CD4-positive, CD25-positive, alpha-beta regulatory T cell (primary cell): ENCODE measurements at regions not wholly inside any gene's neighbourhood (a gene's known extent, or its start where the extent isn't known, plus 50 kb on each side); places are given as distances from the start of the nearest gene placed in this dataset.

ENCODE experiments used
- ATAC-seq, 2 donors: fragments of 150-1000 bp; cut with Tn5 transposase; one replicate each; pipeline ENCODE4 v1.10.0; 2021; ENCODE audit warnings: low read depth in 2 of 2, moderate number of reproducible peaks in 2 of 2, moderate library complexity in 1 of 2
- DNase-seq, 3 donors: peaks; one replicate each; pipeline versions ENCODE4 v3.0.0 to v3.0.0-alpha.2; 2012 to 2022; ENCODE audit warnings: mixed read lengths in 1 of 3
- H3K27ac ChIP-seq: one replicate; pipeline ENCODE4 v1.7.0; 2013; ENCODE audit warnings: mild to moderate bottlenecking, low read length; ENCODE audit not compliant: insufficient read depth, poor library complexity, severe bottlenecking
- H3K27me3 ChIP-seq: one replicate; pipeline ENCODE4 v1.7.0; 2013; ENCODE audit warnings: low read length; ENCODE audit not compliant: control insufficient read depth, insufficient read depth
- H3K36me3 ChIP-seq: one replicate; pipeline ENCODE4 v1.7.0; 2013; ENCODE audit warnings: mild to moderate bottlenecking, low read length, moderate library complexity; ENCODE audit not compliant: control insufficient read depth, insufficient read depth
- H3K4me1 ChIP-seq: 2 replicates; pipeline ENCODE4 v1.7.0; 2013; ENCODE audit warnings: mild to moderate bottlenecking, low read length; ENCODE audit not compliant: insufficient read depth, control insufficient read depth, poor library complexity, severe bottlenecking
- H3K4me3 ChIP-seq: one replicate; pipeline ENCODE4 v1.7.0; 2013; ENCODE audit warnings: low read depth, mild to moderate bottlenecking, low read length, moderate library complexity
- H3K9me3 ChIP-seq, 2 experiments: 1 replicate in 1 of 2; 2 replicates in 1 of 2; pipeline ENCODE4 v1.7.0; 2013; ENCODE audit warnings: low read length in 2 of 2, mild to moderate bottlenecking in 1 of 2, moderate library complexity in 1 of 2; ENCODE audit not compliant: control insufficient read depth in 2 of 2
- H3K27ac Mint-ChIP-seq, 3 donors: one replicate each; pipeline ENCODE4 v1.8.0; 2020 to 2022; ENCODE audit warnings: mild to moderate bottlenecking in 3 of 3, mixed read lengths in 3 of 3, moderate library complexity in 2 of 3
- H3K27me3 Mint-ChIP-seq: one replicate; pipeline ENCODE4 v1.8.0; 2022; ENCODE audit warnings: mild to moderate bottlenecking, mixed read lengths
- H3K36me3 Mint-ChIP-seq: one replicate; pipeline ENCODE4 v1.8.0; 2020; ENCODE audit warnings: mixed read lengths
- H3K4me1 Mint-ChIP-seq, 4 donors: one replicate each; pipeline ENCODE4 v1.8.0; 2020 to 2022; ENCODE audit warnings: mixed read lengths in 4 of 4, mild to moderate bottlenecking in 1 of 4
- H3K4me3 Mint-ChIP-seq, 4 donors: one replicate each; pipeline ENCODE4 v1.8.0; 2020 to 2022; ENCODE audit warnings: mild to moderate bottlenecking in 4 of 4, mixed read lengths in 4 of 4, moderate library complexity in 3 of 4
- H3K9me3 Mint-ChIP-seq, 7 donors: one replicate each; pipeline ENCODE4 v1.8.0; 2020 to 2022; ENCODE audit warnings: mixed read lengths in 7 of 7, mild to moderate bottlenecking in 3 of 7, moderate library complexity in 2 of 7

DNA sequence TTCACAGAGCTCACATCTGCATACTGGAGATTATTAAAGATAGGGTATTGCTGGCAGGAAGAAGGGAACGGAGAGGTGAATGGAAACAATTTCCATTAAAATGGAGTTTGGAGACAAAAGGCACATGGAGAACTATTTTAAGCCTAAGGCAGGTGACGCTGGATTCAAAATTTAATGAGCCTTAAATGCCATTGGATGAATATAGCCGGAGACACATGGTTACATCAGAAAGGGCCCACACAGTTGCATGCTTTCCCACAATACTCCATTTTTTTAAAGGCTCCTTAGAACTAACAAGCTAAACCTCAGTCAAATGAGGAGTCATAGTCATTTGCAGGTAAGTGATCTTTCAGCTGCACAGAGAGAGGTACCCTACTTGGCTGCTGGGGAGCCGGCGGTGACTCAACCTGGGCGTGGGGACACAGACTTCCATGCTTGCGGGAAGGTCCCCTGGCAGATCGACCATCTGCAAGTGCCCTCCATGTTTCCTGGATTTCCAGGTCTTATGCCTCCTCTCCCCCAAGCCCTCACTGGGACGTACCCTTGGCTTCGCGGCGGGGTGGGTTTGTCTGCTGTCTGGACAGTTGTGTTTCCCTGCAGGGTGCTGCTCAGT lies 259.2 kb downstream of the CBLN1 start:
- peaks cover 0 to 4% (median 2%) of the 10 kb centered on the region in 7 donors for H3K9me3 Mint-ChIP-seq
- H3K4me3 Mint-ChIP-seq: no peak overlapping the region
- H3K27ac Mint-ChIP-seq: no peak overlapping the region
- DNase-seq: no peak
- H3K27me3 ChIP-seq: no peaks in the 10 kb centered on the region
- H3K9me3 ChIP-seq: no peaks in the 10 kb centered on the region
- H3K36me3 ChIP-seq: no peaks in the 10 kb centered on the region
- H3K4me1 Mint-ChIP-seq: no peaks in the 10 kb centered on the region
- H3K27ac ChIP-seq: no peak overlapping the region
- no peak for ATAC-seq
- no peaks in the 10 kb centered on the region for H3K36me3 Mint-ChIP-seq
- no peak overlapping the region for H3K4me3 ChIP-seq
- H3K27me3 Mint-ChIP-seq: no peaks in the 10 kb centered on the region
- H3K4me1 ChIP-seq: no peaks in the 10 kb centered on the region

DNA sequence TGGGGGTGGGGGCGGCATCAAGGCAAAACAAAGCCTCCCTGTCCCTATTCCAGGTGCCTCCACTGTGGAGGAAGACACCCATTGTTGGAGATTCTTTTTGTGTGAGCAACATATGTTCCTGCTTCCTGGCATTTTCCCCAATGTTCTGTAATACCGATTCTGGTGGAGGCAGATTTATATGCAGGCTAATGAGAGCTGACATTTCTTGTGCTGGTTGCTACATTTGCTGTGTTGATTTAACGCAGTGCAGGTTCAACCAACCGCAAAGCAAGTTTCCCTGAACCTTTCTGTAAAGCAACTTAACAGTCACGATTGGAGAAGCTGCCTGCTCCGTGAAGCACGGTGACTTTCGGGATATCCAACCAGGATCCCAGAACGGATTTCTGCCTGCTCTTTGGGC lies 260.5 kb downstream of the CBLN1 start:
- Mint-ChIP-seq H3K4me3 (no peak overlapping the region), H3K27ac (no peak overlapping the region)

DNA sequence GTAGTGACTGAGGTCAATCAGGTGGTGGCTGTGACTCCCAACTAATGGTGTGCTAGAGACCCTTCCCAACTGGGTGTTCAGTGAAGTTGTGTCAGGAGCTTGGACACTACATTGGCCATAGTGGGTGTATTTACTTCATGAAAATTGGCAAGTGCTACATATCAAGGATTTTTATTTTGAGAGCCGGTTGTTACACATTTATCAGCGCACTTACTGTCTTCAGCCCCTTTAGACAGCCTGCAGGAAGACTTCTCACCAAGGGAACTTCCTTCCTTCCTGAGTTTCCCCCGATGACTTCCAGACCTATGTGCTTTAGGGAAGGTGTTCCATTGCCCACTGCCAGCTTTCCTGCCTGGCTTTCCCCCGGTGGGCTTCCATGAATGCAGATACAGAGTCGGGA lies 261.2 kb downstream of the CBLN1 start:
- Mint-ChIP-seq H3K27me3 (no peaks in the 10 kb centered on the region), H3K4me3 (no peak overlapping the region), H3K9me3 (peaks cover 0 to 4% (median under 1%) of the 10 kb centered on the region in 7 donors), H3K36me3 (no peaks in the 10 kb centered on the region), H3K27ac (no peak overlapping the region), H3K4me1 (no peaks in the 10 kb centered on the region)
- Histone ChIP-seq H3K9me3 (no peaks in the 10 kb centered on the region), H3K27me3 (no peaks in the 10 kb centered on the region), H3K4me3 (no peak overlapping the region), H3K4me1 (no peaks in the 10 kb centered on the region), H3K36me3 (no peaks in the 10 kb centered on the region), H3K27ac (no peak overlapping the region)
- ATAC-seq (no peak), DNase-seq (no peak)

More for the DNA sequence above, 260.5 kb downstream of the CBLN1 start:
- no peaks in the 10 kb centered on the region for H3K4me1 Mint-ChIP-seq
- Histone ChIP-seq H3K4me1 (no peaks in the 10 kb centered on the region), H3K36me3 (no peaks in the 10 kb centered on the region), H3K4me3 (no peak overlapping the region), H3K27me3 (no peaks in the 10 kb centered on the region), H3K27ac (no peak overlapping the region), H3K9me3 (no peaks in the 10 kb centered on the region)
- no peak for DNase-seq
- peaks cover 0 to 4% (median 2%) of the 10 kb centered on the region in 7 donors for H3K9me3 Mint-ChIP-seq
- ATAC-seq: no peak
- no peaks in the 10 kb centered on the region for H3K36me3 Mint-ChIP-seq
- no peaks in the 10 kb centered on the region for H3K27me3 Mint-ChIP-seq

DNA sequence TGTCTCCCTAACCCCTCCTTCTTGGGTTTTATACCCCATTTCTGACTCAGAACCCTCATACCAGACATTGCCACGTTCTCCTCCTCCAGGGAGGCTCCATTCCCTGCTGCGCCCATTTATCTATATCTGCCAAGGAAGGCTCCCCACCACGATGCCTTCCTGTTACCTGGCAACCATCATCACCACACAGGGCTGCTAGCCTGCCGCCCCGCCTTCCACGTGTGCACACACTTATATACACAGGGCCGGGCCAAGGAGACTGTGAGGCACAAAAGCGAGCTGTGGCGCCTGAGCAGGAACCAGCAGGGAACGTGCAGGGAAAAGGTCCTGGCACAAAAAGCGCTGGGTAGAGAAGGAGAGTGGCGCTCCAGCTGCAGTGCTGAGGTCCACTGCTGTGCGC lies 261.8 kb downstream of the CBLN1 start:
- Mint-ChIP-seq H3K9me3 (peaks cover 0 to 4% (median 0%) of the 10 kb centered on the region in 7 donors), H3K27ac (no peak overlapping the region), H3K4me3 (no peak overlapping the region), H3K4me1 (no peaks in the 10 kb centered on the region), H3K36me3 (no peaks in the 10 kb centered on the region), H3K27me3 (no peaks in the 10 kb centered on the region)
- H3K36me3 ChIP-seq: no peaks in the 10 kb centered on the region
- ATAC-seq: no peak
- no peak overlapping the region for H3K27ac ChIP-seq
- H3K4me3 ChIP-seq: no peak overlapping the region
- no peaks in the 10 kb centered on the region for H3K9me3 ChIP-seq
- DNase-seq: no peak
- H3K4me1 ChIP-seq: no peaks in the 10 kb centered on the region
- no peaks in the 10 kb centered on the region for H3K27me3 ChIP-seq

DNA sequence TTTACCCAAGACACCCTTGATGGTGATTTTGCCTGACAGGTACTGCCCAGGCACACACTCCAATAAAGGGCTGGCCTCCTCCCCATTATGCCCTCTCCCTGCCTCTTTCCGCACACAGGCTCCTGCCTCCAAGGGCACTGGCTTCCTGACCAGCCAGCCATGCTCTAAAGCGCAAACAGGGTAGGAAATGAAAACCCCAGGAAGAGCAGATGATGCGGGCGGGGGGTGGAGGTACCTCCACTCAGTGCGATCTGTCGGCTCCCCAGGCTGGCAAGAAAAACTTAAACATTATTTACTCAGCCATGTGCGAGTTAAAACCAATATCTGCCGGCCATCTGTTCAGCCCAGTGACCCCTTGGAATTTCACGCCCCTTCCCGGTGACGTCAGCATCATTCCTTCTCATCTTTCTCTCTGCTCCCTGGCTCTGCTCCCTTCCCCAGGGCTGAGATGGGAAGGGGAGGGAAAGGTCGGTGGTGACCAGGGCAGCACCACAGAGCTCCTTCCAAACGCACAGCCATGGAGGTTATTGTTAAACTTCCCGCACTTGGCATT lies 262.5 kb downstream of the CBLN1 start:
- Mint-ChIP-seq H3K36me3 (no peaks in the 10 kb centered on the region), H3K4me3 (no peak overlapping the region), H3K27ac (no peak overlapping the region), H3K27me3 (no peaks in the 10 kb centered on the region), H3K9me3 (peaks cover 0 to 8% (median 0%) of the 10 kb centered on the region in 7 donors), H3K4me1 (no peaks in the 10 kb centered on the region)
- no peaks in the 10 kb centered on the region for H3K36me3 ChIP-seq
- ATAC-seq (no peak), DNase-seq (no peak)
- no peaks in the 10 kb centered on the region for H3K4me1 ChIP-seq
- H3K9me3 ChIP-seq: no peaks in the 10 kb centered on the region
- no peaks in the 10 kb centered on the region for H3K27me3 ChIP-seq
- H3K4me3 ChIP-seq: no peak overlapping the region
- no peak overlapping the region for H3K27ac ChIP-seq

DNA sequence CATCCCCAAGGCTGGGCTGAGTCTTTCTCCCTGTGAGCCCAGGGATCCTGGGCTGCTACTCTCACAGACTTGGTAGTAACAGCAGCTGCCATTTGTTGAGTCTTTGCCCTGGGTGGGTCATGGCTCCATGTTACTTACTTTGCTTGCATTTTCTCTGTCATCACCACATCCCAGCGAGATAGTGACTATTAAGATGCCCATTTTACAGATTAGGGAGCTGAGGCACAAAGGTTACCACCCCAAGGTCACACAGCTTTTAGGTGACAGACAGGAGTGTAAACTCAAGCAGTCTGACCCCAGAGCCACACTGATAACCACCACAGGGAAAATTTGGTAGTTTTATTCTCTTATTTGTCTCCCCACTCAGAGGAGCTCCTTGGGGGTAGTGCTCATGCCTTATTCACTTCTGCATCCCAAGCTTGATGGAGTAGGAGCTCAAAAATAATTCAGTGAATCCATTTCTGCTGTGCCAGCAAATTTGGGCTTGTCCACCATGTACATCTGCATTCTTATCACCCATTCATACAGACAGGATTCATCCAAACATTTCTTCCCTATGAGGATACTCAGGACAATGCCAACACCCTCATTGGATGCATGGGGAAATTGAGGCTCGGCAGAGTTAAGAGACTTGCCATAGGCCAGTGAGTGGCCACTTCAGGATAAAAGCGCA lies 263.2 kb downstream of the CBLN1 start:
- no peaks in the 10 kb centered on the region for H3K4me1 ChIP-seq
- H3K4me3 Mint-ChIP-seq: no peak overlapping the region
- no peaks in the 10 kb centered on the region for H3K27me3 Mint-ChIP-seq
- DNase-seq: no peak
- H3K9me3 Mint-ChIP-seq: peaks cover 0 to 8% (median 0%) of the 10 kb centered on the region in 7 donors
- H3K4me1 Mint-ChIP-seq: no peaks in the 10 kb centered on the region
- H3K27me3 ChIP-seq: no peaks in the 10 kb centered on the region
- ATAC-seq: no peak
- H3K27ac Mint-ChIP-seq: no peak overlapping the region
- H3K27ac ChIP-seq: no peak overlapping the region
- H3K36me3 Mint-ChIP-seq: no peaks in the 10 kb centered on the region
- no peak overlapping the region for H3K4me3 ChIP-seq
- no peaks in the 10 kb centered on the region for H3K9me3 ChIP-seq
- no peaks in the 10 kb centered on the region for H3K36me3 ChIP-seq

DNA sequence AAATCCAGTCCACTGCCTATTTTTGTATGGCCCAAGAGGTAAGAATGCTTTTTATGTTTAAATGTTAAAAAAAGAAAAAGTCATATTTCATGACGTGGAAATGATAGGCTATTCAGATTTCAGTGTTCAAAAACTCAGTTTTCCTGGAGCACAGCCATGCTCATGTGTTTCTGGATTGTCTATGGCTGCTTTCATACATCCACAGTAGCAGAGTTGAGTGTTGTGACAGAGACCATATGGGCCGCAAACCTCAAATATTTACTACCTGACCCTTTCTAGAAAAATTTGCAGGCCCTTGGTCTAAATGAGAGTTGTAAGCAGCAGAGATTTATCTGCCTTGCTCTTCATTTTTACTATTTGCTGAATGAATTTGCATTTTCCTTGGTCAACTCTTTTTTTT lies 264.1 kb downstream of the CBLN1 start:
- Histone ChIP-seq H3K4me1 (no peaks in the 10 kb centered on the region), H3K4me3 (no peak overlapping the region), H3K36me3 (no peaks in the 10 kb centered on the region), H3K27ac (no peak overlapping the region), H3K9me3 (no peaks in the 10 kb centered on the region), H3K27me3 (no peaks in the 10 kb centered on the region)
- H3K36me3 Mint-ChIP-seq: no peaks in the 10 kb centered on the region
- peaks cover 0 to 8% (median 0%) of the 10 kb centered on the region in 7 donors for H3K9me3 Mint-ChIP-seq
- no peak overlapping the region for H3K27ac Mint-ChIP-seq
- ATAC-seq (no peak), DNase-seq (no peak)
- H3K4me3 Mint-ChIP-seq: no peak overlapping the region
- H3K4me1 Mint-ChIP-seq: no peaks in the 10 kb centered on the region
- H3K27me3 Mint-ChIP-seq: no peaks in the 10 kb centered on the region

DNA sequence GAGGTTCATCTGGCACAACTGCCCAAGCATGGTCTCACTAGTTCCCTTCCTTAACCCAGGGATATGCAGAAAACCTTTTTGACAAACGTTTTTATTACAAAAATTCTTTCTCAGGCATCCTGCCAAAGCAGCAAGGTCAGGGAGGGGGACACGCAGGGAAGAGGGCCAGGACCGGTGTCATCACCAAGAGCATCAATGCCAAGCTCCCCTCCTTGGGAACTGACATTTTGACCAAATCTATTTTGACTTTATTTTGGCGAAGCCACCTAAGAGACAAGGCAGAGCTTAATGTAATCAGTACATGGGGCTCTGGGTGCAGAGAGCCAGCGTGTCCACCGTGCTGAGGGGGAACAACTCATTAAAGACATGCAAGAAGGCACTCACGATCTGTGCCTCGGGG lies 265.2 kb downstream of the CBLN1 start:
- Mint-ChIP-seq H3K4me3 (no peak overlapping the region), H3K9me3 (peaks cover 0 to 8% (median 0%) of the 10 kb centered on the region in 7 donors), H3K27me3 (no peaks in the 10 kb centered on the region), H3K4me1 (no peaks in the 10 kb centered on the region), H3K27ac (no peak overlapping the region), H3K36me3 (no peaks in the 10 kb centered on the region)
- no peak overlapping the region for H3K4me3 ChIP-seq
- no peaks in the 10 kb centered on the region for H3K27me3 ChIP-seq
- H3K27ac ChIP-seq: no peak overlapping the region
- no peak for DNase-seq
- no peaks in the 10 kb centered on the region for H3K36me3 ChIP-seq
- no peaks in the 10 kb centered on the region for H3K4me1 ChIP-seq
- H3K9me3 ChIP-seq: no peaks in the 10 kb centered on the region
- no peak for ATAC-seq
